Caco-2 (cell line): ENCODE measurements at regions not wholly inside any gene's neighbourhood (a gene's known extent, or its start where the extent isn't known, plus 50 kb on each side); places are given as distances from the start of the nearest gene placed in this dataset.

Source experiments
- BruUV-seq: library from RNA; stranded (reverse); fragments of 400-500 nt; replicated peaks from 2 replicates; lab custom pipeline; 2021; lab: Mats Ljungman, UMichigan
- CTCF ChIA-PET: fragments of 300-600 bp; sonication (Branson Sonifier 250); formaldehyde crosslinking; loops from one replicate; lab custom pipeline; 2022; ENCODE audit warnings: antibody characterized with exemption; lab: Charles Lee
- POLR2A ChIA-PET: fragments of 300-600 bp; sonication (Branson Sonifier 250); formaldehyde crosslinking; loops from one replicate; lab custom pipeline; 2022; ENCODE audit warnings: antibody characterized with exemption; lab: Charles Lee
- DNase-seq, 2 experiments: peaks; one replicate each; pipeline versions ENCODE4 v3.0.0 to v3.0.0-alpha.2; 2020 to 2022
- H3K27me3 ChIP-seq: replicated peaks from 2 replicates; pipeline ENCODE4 v1.6.0; 2011; ENCODE audit warnings: low read length; ENCODE audit not compliant: control insufficient read depth, insufficient read depth
- H3K36me3 ChIP-seq: 2 replicates; pipeline ENCODE4 v1.5.1; 2011; ENCODE audit warnings: low read length; ENCODE audit not compliant: control insufficient read depth, insufficient read depth
- H3K4me1 ChIP-seq: fragments of 250-450 bp; sonication (Bioruptor Pico); 2 replicates; pipeline ENCODE4 v1.5.1; 2020; ENCODE audit warnings: mild to moderate bottlenecking
- H3K4me3 ChIP-seq: 2 replicates; pipeline ENCODE4 v1.5.1; 2011; ENCODE audit warnings: low read depth, mild to moderate bottlenecking, control low read depth, low read length
- H3K9me3 ChIP-seq: fragments of 250-450 bp; sonication (Bioruptor Pico); 2 replicates; pipeline ENCODE4 v1.5.1; 2020; ENCODE audit warnings: mild to moderate bottlenecking, moderate library complexity
- H3K27ac Mint-ChIP-seq: one replicate; pipeline ENCODE4 v1.8.0; 2022; ENCODE audit warnings: mixed read lengths; ENCODE audit not compliant: unreplicated experiment
- H3K27me3 Mint-ChIP-seq: one replicate; pipeline ENCODE4 v1.8.0; 2022; ENCODE audit warnings: mixed read lengths; ENCODE audit not compliant: insufficient read depth, unreplicated experiment
- H3K36me3 Mint-ChIP-seq: one replicate; pipeline ENCODE4 v1.8.0; 2022; ENCODE audit warnings: mild to moderate bottlenecking, mixed read lengths; ENCODE audit not compliant: insufficient read depth, unreplicated experiment
- H3K4me1 Mint-ChIP-seq: one replicate; pipeline ENCODE4 v1.8.0; 2022; ENCODE audit warnings: low read depth, mixed read lengths; ENCODE audit not compliant: unreplicated experiment
- H3K4me3 Mint-ChIP-seq: one replicate; pipeline ENCODE4 v1.8.0; 2022; ENCODE audit warnings: mild to moderate bottlenecking, moderate library complexity, mixed read lengths; ENCODE audit not compliant: unreplicated experiment
- H3K9me3 Mint-ChIP-seq: one replicate; pipeline ENCODE4 v1.8.0; 2022; ENCODE audit warnings: mixed read lengths; ENCODE audit not compliant: unreplicated experiment
- CTCF ChIP-seq, 2 experiments: fragments of 200-600 bp in 1 of 2; IDR thresholded peaks; 1 replicate in 1 of 2; 2 replicates in 1 of 2; pipeline versions ENCODE4 v1.5.1 to v1.8.0; 2011 to 2022; ENCODE audit warnings: antibody characterized with exemption in 1 of 2, control low read depth in 1 of 2, inconsistent platforms in 1 of 2, low read depth in 1 of 2, low read length in 1 of 2, mild to moderate bottlenecking in 1 of 2, moderate library complexity in 1 of 2; ENCODE audit not compliant: insufficient read depth in 1 of 2, severe bottlenecking in 1 of 2, unreplicated experiment in 1 of 2
- intact Hi-C: fragments of 100-400 bp; cut with micrococcal nuclease; formaldehyde crosslinking; loops from one replicate; pipeline ENCODE4 v1.10.0; 2022; ENCODE audit not compliant: unreplicated experiment

- Mint-ChIP-seq H3K9me3 (no peaks in the 10 kb centered on the region), H3K27ac (no peak overlapping the region), H3K27me3 (no peaks in the 10 kb centered on the region), H3K4me3 (no peak overlapping the region), H3K4me1 (no peaks in the 10 kb centered on the region), H3K36me3 (no peaks in the 10 kb centered on the region)
- no peaks in the 10 kb centered on the region for H3K36me3 ChIP-seq
- BruUV-seq, result no TSS peak
- intact Hi-C loops, result no loop called here
- TF ChIP-seq CTCF (IDR thresholded peaks at IDR 0.05; ENCODE audit: insufficient read depth in 1 of 2, low read depth in 1 of 2, low read length in 1 of 2, severe bottlenecking in 1 of 2, unreplicated experiment in 1 of 2), result no peak
- ChIA-PET POLR2A (no interaction called here), CTCF (no interaction called here)
- H3K27me3 ChIP-seq, result no peaks in the 10 kb centered on the region
- DNase-seq, result no peak
- H3K9me3 ChIP-seq, result no peaks in the 10 kb centered on the region
- no peaks in the 10 kb centered on the region for H3K4me1 ChIP-seq
- H3K4me3 ChIP-seq, result no peak overlapping the region
These were observed 315.4 kb upstream of the TECRL start for GRCh38 chr4:64724689-64725088.

GRCh38 chr4:64721106-64721505, 311.9 kb upstream of the TECRL start:
- Histone ChIP-seq H3K27me3 (no peaks in the 10 kb centered on the region), H3K9me3 (no peaks in the 10 kb centered on the region), H3K36me3 (no peaks in the 10 kb centered on the region), H3K4me1 (no peaks in the 10 kb centered on the region), H3K4me3 (no peak overlapping the region)
- TF ChIP-seq CTCF (IDR thresholded peaks at IDR 0.05; ENCODE audit: insufficient read depth in 1 of 2, low read depth in 1 of 2, low read length in 1 of 2, severe bottlenecking in 1 of 2, unreplicated experiment in 1 of 2), result no peak
- no peak for DNase-seq
- Mint-ChIP-seq H3K27ac (no peak overlapping the region), H3K9me3 (no peaks in the 10 kb centered on the region), H3K4me1 (no peaks in the 10 kb centered on the region), H3K4me3 (no peak overlapping the region), H3K36me3 (no peaks in the 10 kb centered on the region), H3K27me3 (no peaks in the 10 kb centered on the region)
- no TSS peak for BruUV-seq
- ChIA-PET CTCF (no interaction called here), POLR2A (no interaction called here)
- intact Hi-C loops, result no loop called here

GRCh38 chr4:64718091-64718490, 308.8 kb upstream of the TECRL start:
- Histone ChIP-seq H3K36me3 (no peaks in the 10 kb centered on the region), H3K9me3 (no peaks in the 10 kb centered on the region), H3K27me3 (no peaks in the 10 kb centered on the region), H3K4me1 (no peaks in the 10 kb centered on the region), H3K4me3 (no peak overlapping the region)
- ChIA-PET CTCF (no interaction called here), POLR2A (no interaction called here)
- TF ChIP-seq CTCF (IDR thresholded peaks at IDR 0.05; ENCODE audit: insufficient read depth in 1 of 2, low read depth in 1 of 2, low read length in 1 of 2, severe bottlenecking in 1 of 2, unreplicated experiment in 1 of 2), result no peak
- no peak for DNase-seq
- intact Hi-C loops, result loop anchor here (5.0 kb wide), 2 partner anchors 64 to 289 kb away; no protein-coding TSS in a partner anchor
- no peaks in the 10 kb centered on the region for H3K9me3 Mint-ChIP-seq
- no peak overlapping the region for H3K4me3 Mint-ChIP-seq
- BruUV-seq, result no TSS peak
- H3K4me1 Mint-ChIP-seq, result no peaks in the 10 kb centered on the region
- no peaks in the 10 kb centered on the region for H3K27me3 Mint-ChIP-seq
- no peak overlapping the region for H3K27ac Mint-ChIP-seq
- no peaks in the 10 kb centered on the region for H3K36me3 Mint-ChIP-seq
